Calu3 (cell line): ENCODE measurements at regions not wholly inside any gene's neighbourhood (a gene's known extent, or its start where the extent isn't known, plus 50 kb on each side); places are given as distances from the start of the nearest gene placed in this dataset.

Experiments used
- BruUV-seq: library from RNA; stranded (reverse); fragments of 400-500 nt; replicated peaks from 2 replicates; lab custom pipeline; 2021; lab: Mats Ljungman, UMichigan
- CTCF ChIA-PET: fragments of 300-600 bp; sonication (Branson Sonifier 250); formaldehyde crosslinking; loops from one replicate; lab custom pipeline; 2022; ENCODE audit warnings: antibody characterized with exemption; lab: Charles Lee
- DNase-seq: peaks from one replicate; pipeline ENCODE4 v3.0.0; 2022
- H3K27ac Mint-ChIP-seq: one replicate; pipeline ENCODE4 v1.8.0; 2022; ENCODE audit warnings: mixed read lengths; ENCODE audit not compliant: unreplicated experiment
- H3K27me3 Mint-ChIP-seq: one replicate; pipeline ENCODE4 v1.8.0; 2022; ENCODE audit warnings: mixed read lengths; ENCODE audit not compliant: unreplicated experiment
- H3K36me3 Mint-ChIP-seq: one replicate; pipeline ENCODE4 v1.8.0; 2022; ENCODE audit warnings: mild to moderate bottlenecking, moderate library complexity, mixed read lengths; ENCODE audit not compliant: insufficient read depth, unreplicated experiment
- H3K4me1 Mint-ChIP-seq: one replicate; pipeline ENCODE4 v1.8.0; 2022; ENCODE audit warnings: mild to moderate bottlenecking, low read depth, mixed read lengths; ENCODE audit not compliant: unreplicated experiment
- H3K4me3 Mint-ChIP-seq: one replicate; pipeline ENCODE4 v1.8.0; 2022; ENCODE audit warnings: mild to moderate bottlenecking, low read depth, moderate library complexity, mixed read lengths; ENCODE audit not compliant: unreplicated experiment
- H3K9me3 Mint-ChIP-seq: one replicate; pipeline ENCODE4 v1.8.0; 2022; ENCODE audit warnings: low read depth, mixed read lengths; ENCODE audit not compliant: unreplicated experiment
- CTCF ChIP-seq: fragments of 200-600 bp; IDR thresholded peaks from one replicate; pipeline ENCODE4 v1.8.0; 2022; ENCODE audit warnings: antibody characterized with exemption; ENCODE audit not compliant: unreplicated experiment
- intact Hi-C: fragments of 100-400 bp; cut with micrococcal nuclease; formaldehyde crosslinking; loops from one replicate; pipeline ENCODE4 v1.10.0; 2022; ENCODE audit not compliant: unreplicated experiment

- Mint-ChIP-seq H3K36me3 (no peaks in the 10 kb centered on the region), H3K27ac (no peak overlapping the region), H3K27me3 (peaks cover 91% of the 10 kb centered on the region), H3K9me3 (no peaks in the 10 kb centered on the region), H3K4me1 (no peaks in the 10 kb centered on the region), H3K4me3 (no peak overlapping the region)
- BruUV-seq = no TSS peak
- no peak for DNase-seq
- CTCF ChIA-PET = no interaction called here
- TF ChIP-seq CTCF = no peak
- intact Hi-C loops = no loop called here
Measured at GRCh38 chr17:77649717-77650211, 308.7 kb upstream of the TNRC6C start.

- Mint-ChIP-seq H3K27ac (no peak overlapping the region), H3K4me3 (no peak overlapping the region), H3K9me3 (no peaks in the 10 kb centered on the region), H3K27me3 (peaks cover 95% of the 10 kb centered on the region), H3K4me1 (no peaks in the 10 kb centered on the region), H3K36me3 (no peaks in the 10 kb centered on the region)
- intact Hi-C loops = no loop called here
- TF ChIP-seq CTCF = no peak
- no peak for DNase-seq
- BruUV-seq = no TSS peak
- CTCF ChIA-PET = no interaction called here
Measured at GRCh38 chr17:77651988-77652387, 306.5 kb upstream of the TNRC6C start.

- Mint-ChIP-seq H3K27me3 (peaks cover 100% of the 10 kb centered on the region), H3K36me3 (no peaks in the 10 kb centered on the region), H3K4me3 (no peak overlapping the region), H3K9me3 (no peaks in the 10 kb centered on the region), H3K27ac (no peak overlapping the region), H3K4me1 (no peaks in the 10 kb centered on the region)
- BruUV-seq = no TSS peak
- no peak for TF ChIP-seq CTCF
- DNase-seq = no peak
- CTCF ChIA-PET = no interaction called here
- intact Hi-C loops = no loop called here
Measured at GRCh38 chr17:77654296-77654695, 304.2 kb upstream of the TNRC6C start.

GRCh38 chr17:77654850-77655249 lies 303.7 kb upstream of the TNRC6C start:
- intact Hi-C loops = no loop called here
- DNase-seq = no peak
- Mint-ChIP-seq H3K27ac (no peak overlapping the region), H3K4me1 (no peaks in the 10 kb centered on the region), H3K4me3 (no peak overlapping the region), H3K9me3 (no peaks in the 10 kb centered on the region), H3K36me3 (no peaks in the 10 kb centered on the region), H3K27me3 (peaks cover 99% of the 10 kb centered on the region)
- TF ChIP-seq CTCF = no peak
- CTCF ChIA-PET = no interaction called here
- no TSS peak for BruUV-seq
